ENCODE measurements at regions not wholly inside any gene's neighbourhood (a gene's known extent, or its start where the extent isn't known, plus 50 kb on each side); places are given as distances from the start of the nearest gene placed in this dataset.

DNA sequence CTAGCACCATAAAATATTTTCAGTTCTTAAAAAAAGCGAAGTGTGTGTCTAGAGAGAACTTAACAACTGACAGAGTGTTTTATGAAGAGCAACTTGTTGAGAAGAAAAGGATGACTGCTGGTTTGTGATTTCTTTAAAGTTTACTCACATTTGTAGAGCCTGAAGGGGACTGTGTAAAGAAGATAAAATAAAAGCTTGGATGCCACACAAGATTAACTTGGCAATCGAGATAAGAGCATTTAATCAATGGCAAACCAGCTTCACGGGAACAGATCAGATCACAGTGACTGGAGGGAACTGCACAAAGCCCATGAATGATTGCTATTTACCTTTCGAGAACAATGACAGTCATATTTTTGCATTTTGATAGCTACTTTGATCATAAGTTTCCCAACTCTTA is 2013.1 kb upstream of the CDH9 start:
- TF ChIP-seq, protein P1, sequence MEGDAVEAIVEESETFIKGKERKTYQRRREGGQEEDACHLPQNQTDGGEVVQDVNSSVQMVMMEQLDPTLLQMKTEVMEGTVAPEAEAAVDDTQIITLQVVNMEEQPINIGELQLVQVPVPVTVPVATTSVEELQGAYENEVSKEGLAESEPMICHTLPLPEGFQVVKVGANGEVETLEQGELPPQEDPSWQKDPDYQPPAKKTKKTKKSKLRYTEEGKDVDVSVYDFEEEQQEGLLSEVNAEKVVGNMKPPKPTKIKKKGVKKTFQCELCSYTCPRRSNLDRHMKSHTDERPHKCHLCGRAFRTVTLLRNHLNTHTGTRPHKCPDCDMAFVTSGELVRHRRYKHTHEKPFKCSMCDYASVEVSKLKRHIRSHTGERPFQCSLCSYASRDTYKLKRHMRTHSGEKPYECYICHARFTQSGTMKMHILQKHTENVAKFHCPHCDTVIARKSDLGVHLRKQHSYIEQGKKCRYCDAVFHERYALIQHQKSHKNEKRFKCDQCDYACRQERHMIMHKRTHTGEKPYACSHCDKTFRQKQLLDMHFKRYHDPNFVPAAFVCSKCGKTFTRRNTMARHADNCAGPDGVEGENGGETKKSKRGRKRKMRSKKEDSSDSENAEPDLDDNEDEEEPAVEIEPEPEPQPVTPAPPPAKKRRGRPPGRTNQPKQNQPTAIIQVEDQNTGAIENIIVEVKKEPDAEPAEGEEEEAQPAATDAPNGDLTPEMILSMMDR (IDR thresholded peaks at IDR 0.05), result no peak
- ATAC-seq, result no peak
- Histone ChIP-seq H3K27me3 (ENCODE audit: control insufficient read depth, insufficient read depth, low read length) (no peaks in the 10 kb centered on the region), H3K27ac (ENCODE audit: low read length) (no peak overlapping the region), H3K36me3 (ENCODE audit: control insufficient read depth, insufficient read depth, low read length) (no peaks in the 10 kb centered on the region), H3K4me1 (ENCODE audit: control insufficient read depth, insufficient read depth, low read length) (no peaks in the 10 kb centered on the region), H3K9me3 (ENCODE audit: control insufficient read depth, insufficient read depth, low read length) (peaks cover 4% of the 10 kb centered on the region), H3K4me3 (ENCODE audit: low read length) (no peak overlapping the region)
- H3K27me3 Mint-ChIP-seq (ENCODE audit: low read depth in 2 of 2), result no peaks in the 10 kb centered on the region
- intact Hi-C loops (cut with micrococcal nuclease), result no loop called here
- 83% methylated on average over 4 of the region's 4 CpGs for WGBS (ENCODE audit: insufficient coverage)
- no peak overlapping the region for H3K4me3 Mint-ChIP-seq
- H3K9me3 Mint-ChIP-seq, result peaks cover 5 to 6% of the 10 kb centered on the region in 2 donors
- DNase-seq, result no peak
- no peaks in the 10 kb centered on the region for H3K4me1 Mint-ChIP-seq
- H3K36me3 Mint-ChIP-seq, result peaks cover 7% of the 10 kb centered on the region
- no peak overlapping the region for H3K27ac Mint-ChIP-seq

DNA sequence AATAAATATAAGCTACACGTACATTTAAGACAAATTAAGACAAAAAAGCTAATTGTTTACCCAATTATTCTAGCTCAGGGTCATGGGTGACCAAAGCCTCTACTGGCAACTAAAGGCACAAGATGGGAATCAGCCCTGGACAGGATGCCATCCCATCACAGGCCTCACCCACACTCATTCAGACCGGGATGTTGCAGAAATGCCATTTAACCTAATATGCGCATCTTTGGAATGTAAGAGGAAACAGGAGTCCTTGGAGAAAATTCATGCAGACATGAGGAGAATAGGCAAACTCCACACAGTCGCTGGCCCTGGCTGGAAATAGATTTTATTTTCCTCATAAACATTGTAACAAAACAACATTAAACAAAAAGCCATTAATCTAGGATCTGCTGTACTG is 2003.8 kb upstream of the CDH9 start:
- H3K9me3 ChIP-seq (ENCODE audit: control insufficient read depth, insufficient read depth, low read length), result peaks cover 5% of the 10 kb centered on the region
- H3K36me3 Mint-ChIP-seq, result no peaks in the 10 kb centered on the region
- ATAC-seq (no peak), DNase-seq (no peak)
- no peaks in the 10 kb centered on the region for H3K36me3 ChIP-seq (ENCODE audit: control insufficient read depth, insufficient read depth, low read length)
- TF ChIP-seq, protein P1 (IDR thresholded peaks at IDR 0.05), result no peak
- H3K27me3 ChIP-seq (ENCODE audit: control insufficient read depth, insufficient read depth, low read length), result no peaks in the 10 kb centered on the region
- no peaks in the 10 kb centered on the region for H3K4me1 ChIP-seq (ENCODE audit: control insufficient read depth, insufficient read depth, low read length)
- no peaks in the 10 kb centered on the region for H3K27me3 Mint-ChIP-seq (ENCODE audit: low read depth in 2 of 2)
- H3K27ac ChIP-seq (ENCODE audit: low read length), result no peak overlapping the region
- intact Hi-C loops (cut with micrococcal nuclease), result no loop called here
- no peak overlapping the region for H3K27ac Mint-ChIP-seq
- H3K9me3 Mint-ChIP-seq, result peaks cover 2 to 14% of the 10 kb centered on the region in 2 donors
- WGBS (ENCODE audit: insufficient coverage), result 71% methylated on average over 4 of the region's 4 CpGs
- no peaks in the 10 kb centered on the region for H3K4me1 Mint-ChIP-seq
- no peak overlapping the region for H3K4me3 ChIP-seq (ENCODE audit: low read length)
- H3K4me3 Mint-ChIP-seq, result no peak overlapping the region

DNA sequence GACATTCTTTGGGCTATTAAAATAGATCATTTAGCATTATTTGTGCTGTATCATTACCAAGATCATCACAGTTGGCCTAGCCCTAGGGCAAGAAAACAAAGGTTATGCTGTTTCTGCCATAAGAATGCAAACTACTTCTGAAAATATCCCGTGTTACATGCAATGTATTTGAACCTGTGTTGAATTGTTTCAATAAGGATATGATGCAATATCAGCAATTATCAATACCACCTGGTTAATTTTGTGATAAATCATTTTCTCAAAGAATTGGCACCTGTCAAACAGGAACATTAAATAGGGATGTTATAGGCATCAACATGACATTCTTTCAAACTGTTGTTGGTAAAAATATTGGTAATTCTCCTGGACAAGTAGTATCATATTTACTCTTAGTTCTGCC is 2002.0 kb upstream of the CDH9 start:
- Histone ChIP-seq H3K27ac (ENCODE audit: low read length) (no peak overlapping the region), H3K4me3 (ENCODE audit: low read length) (no peak overlapping the region), H3K27me3 (ENCODE audit: control insufficient read depth, insufficient read depth, low read length) (no peaks in the 10 kb centered on the region), H3K4me1 (ENCODE audit: control insufficient read depth, insufficient read depth, low read length) (no peaks in the 10 kb centered on the region), H3K9me3 (ENCODE audit: control insufficient read depth, insufficient read depth, low read length) (peaks cover 8% of the 10 kb centered on the region), H3K36me3 (ENCODE audit: control insufficient read depth, insufficient read depth, low read length) (no peaks in the 10 kb centered on the region)
- DNase-seq (no peak), ATAC-seq (no peak)
- intact Hi-C loops (cut with micrococcal nuclease), result no loop called here
- no peak overlapping the region for H3K27ac Mint-ChIP-seq
- WGBS (ENCODE audit: insufficient coverage), result no CpG with 5 or more reads among the region's 1 CpG
- H3K4me1 Mint-ChIP-seq, result no peaks in the 10 kb centered on the region
- H3K4me3 Mint-ChIP-seq, result no peak overlapping the region
- no peaks in the 10 kb centered on the region for H3K27me3 Mint-ChIP-seq (ENCODE audit: low read depth in 2 of 2)
- H3K9me3 Mint-ChIP-seq, result peaks cover 7 to 19% of the 10 kb centered on the region in 2 donors
- TF ChIP-seq, protein P1 (IDR thresholded peaks at IDR 0.05), result no peak
- no peaks in the 10 kb centered on the region for H3K36me3 Mint-ChIP-seq

DNA sequence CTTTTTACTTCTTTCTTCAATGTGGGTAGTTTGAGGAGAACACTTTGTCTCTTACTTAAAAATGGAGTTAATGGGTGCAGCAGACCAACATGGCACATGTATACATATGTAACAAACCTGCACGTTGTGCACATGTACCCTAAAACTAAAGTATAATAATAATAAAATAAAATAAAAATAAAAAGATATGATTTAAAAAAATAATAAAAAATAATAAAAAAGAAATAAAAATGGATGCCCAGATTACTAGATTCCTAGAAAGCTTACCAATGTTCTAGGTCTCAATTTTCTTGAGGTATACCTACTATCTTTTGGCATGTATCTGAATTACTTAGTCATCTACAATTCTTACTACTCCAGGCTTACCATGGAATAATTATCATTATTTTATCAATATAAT is 2001.6 kb upstream of the CDH9 start:
- H3K4me1 Mint-ChIP-seq, result no peaks in the 10 kb centered on the region
- no peaks in the 10 kb centered on the region for H3K27me3 Mint-ChIP-seq (ENCODE audit: low read depth in 2 of 2)
- ATAC-seq (no peak), DNase-seq (no peak)
- H3K27me3 ChIP-seq (ENCODE audit: control insufficient read depth, insufficient read depth, low read length), result no peaks in the 10 kb centered on the region
- no peak overlapping the region for H3K27ac ChIP-seq (ENCODE audit: low read length)
- no CpG with 5 or more reads among the region's 1 CpG for WGBS (ENCODE audit: insufficient coverage)
- H3K4me3 ChIP-seq (ENCODE audit: low read length), result no peak overlapping the region
- no peaks in the 10 kb centered on the region for H3K4me1 ChIP-seq (ENCODE audit: control insufficient read depth, insufficient read depth, low read length)
- intact Hi-C loops (cut with micrococcal nuclease), result no loop called here
- peaks cover 8% of the 10 kb centered on the region for H3K9me3 ChIP-seq (ENCODE audit: control insufficient read depth, insufficient read depth, low read length)
- H3K9me3 Mint-ChIP-seq, result peaks cover 8 to 18% of the 10 kb centered on the region in 2 donors
- no peak overlapping the region for H3K4me3 Mint-ChIP-seq
- no peaks in the 10 kb centered on the region for H3K36me3 Mint-ChIP-seq
- H3K27ac Mint-ChIP-seq, result no peak overlapping the region
- no peaks in the 10 kb centered on the region for H3K36me3 ChIP-seq (ENCODE audit: control insufficient read depth, insufficient read depth, low read length)
- TF ChIP-seq, protein P1 (IDR thresholded peaks at IDR 0.05), result no peak
